GM12875 (cell line): ENCODE measurements at regions not wholly inside any gene's neighbourhood (a gene's known extent, or its start where the extent isn't known, plus 50 kb on each side); places are given as distances from the start of the nearest gene placed in this dataset.

Source experiments
- H3K4me3 ChIP-seq: one replicate; pipeline ENCODE4 v1.5.1; 2011; ENCODE audit warnings: low read depth, low read length, control low read depth
- TF ChIP-seq, protein P1 (sequence below): IDR thresholded peaks from 2 replicates; pipeline ENCODE4 v1.5.1; 2011; ENCODE audit warnings: low read depth, mild to moderate bottlenecking, control low read depth, inconsistent platforms, low read length, moderate library complexity, borderline replicate concordance; ENCODE audit not compliant: insufficient read depth

GRCh38 chr6:109265530-109265929, 116.7 kb downstream of the CD164 start:
- H3K4me3 ChIP-seq, result no peak overlapping the region
- TF ChIP-seq, protein P1, sequence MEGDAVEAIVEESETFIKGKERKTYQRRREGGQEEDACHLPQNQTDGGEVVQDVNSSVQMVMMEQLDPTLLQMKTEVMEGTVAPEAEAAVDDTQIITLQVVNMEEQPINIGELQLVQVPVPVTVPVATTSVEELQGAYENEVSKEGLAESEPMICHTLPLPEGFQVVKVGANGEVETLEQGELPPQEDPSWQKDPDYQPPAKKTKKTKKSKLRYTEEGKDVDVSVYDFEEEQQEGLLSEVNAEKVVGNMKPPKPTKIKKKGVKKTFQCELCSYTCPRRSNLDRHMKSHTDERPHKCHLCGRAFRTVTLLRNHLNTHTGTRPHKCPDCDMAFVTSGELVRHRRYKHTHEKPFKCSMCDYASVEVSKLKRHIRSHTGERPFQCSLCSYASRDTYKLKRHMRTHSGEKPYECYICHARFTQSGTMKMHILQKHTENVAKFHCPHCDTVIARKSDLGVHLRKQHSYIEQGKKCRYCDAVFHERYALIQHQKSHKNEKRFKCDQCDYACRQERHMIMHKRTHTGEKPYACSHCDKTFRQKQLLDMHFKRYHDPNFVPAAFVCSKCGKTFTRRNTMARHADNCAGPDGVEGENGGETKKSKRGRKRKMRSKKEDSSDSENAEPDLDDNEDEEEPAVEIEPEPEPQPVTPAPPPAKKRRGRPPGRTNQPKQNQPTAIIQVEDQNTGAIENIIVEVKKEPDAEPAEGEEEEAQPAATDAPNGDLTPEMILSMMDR, result no peak

GRCh38 chr6:109263873-109264700, 118.2 kb downstream of the CD164 start:
- no peak overlapping the region for H3K4me3 ChIP-seq
- TF ChIP-seq, protein P1, result no peak

DNA sequence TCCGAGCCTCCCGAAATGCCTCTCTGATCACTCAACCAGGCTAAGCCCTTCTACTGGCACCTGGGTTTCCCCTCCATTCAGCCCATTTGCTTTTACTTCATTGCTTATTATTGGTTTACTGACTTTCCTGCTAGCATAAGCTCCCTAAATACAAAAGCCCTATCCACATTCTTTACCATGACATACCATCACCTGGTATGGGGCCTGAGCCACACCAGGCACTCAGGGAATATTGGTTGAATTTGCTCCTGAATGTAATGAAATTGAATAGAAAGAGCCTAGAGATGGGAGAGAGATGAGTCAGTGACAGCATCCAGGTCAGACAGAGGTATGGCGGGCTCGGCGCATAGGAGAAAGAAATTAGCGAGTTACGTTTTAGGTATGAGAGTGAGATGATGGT, 120.0 kb downstream of the CD164 start:
- H3K4me3 ChIP-seq, result no peak overlapping the region
- TF ChIP-seq, protein P1, result no peak

DNA sequence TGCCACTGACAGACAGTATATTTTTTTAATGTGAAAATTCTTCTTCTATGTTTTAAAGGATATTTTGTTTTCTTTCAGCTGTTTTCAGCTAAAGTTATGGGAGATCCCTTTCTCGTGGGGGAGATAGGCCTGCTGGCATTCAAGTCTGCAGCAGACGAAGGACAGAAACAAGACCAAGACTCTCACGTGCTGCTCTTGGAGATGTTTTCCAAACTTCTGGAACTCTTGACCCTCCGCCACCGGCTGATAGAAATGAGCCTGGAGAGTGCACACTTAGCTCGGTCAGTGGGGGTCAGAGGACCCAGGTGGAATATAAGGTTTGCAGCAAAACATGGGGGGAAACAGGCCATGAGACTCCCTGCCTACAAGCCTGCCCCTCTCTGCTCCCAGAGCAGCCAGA, 120.5 kb downstream of the CD164 start:
- H3K4me3 ChIP-seq, result no peak overlapping the region
- TF ChIP-seq, protein P1, result no peak

GRCh38 chr6:109260701-109261100, 121.6 kb downstream of the CD164 start:
- H3K4me3 ChIP-seq, result no peak overlapping the region
- TF ChIP-seq, protein P1, result no peak

DNA sequence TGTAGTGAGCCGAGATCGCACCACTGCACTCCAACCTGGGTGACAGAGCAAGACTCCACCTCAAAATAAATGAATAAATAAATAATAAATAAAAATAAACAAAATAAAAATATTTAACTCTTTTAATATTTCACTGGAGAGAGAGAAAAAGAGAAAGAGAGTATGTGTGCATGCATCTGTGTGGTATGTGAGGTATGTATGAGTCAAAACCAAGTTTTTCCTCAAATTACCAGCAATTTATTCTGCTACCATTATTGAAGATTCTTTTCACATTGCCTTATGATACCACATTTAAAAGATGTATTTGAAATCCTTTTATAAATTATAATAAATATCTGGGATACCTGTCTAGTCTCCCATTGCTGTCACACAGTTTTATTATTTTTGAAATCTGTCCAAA, 122.1 kb downstream of the CD164 start:
- TF ChIP-seq, protein P1, result no peak
- no peak overlapping the region for H3K4me3 ChIP-seq

DNA sequence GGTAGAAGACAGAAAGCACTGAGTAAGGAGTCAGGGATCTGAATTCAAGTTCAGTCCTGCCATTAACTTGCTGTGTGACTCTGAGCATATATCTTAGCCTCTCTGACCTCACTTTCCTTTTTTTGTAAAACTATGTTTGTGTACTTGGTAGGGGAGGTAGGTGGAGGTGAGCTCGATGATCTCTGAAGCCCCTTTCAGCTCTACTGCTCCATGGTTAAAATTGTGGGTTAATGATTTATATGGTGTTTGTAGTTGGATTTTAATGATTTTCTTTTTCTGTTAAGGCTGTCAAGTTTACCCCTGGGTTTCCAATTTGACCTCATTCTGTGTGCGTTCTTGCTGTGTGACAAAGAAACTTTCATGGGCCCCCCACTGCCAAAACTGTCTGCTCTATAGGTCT, 124.1 kb downstream of the CD164 start:
- H3K4me3 ChIP-seq, result no peak overlapping the region
- TF ChIP-seq, protein P1, result no peak
